ENCODE measurements at regions not wholly inside any gene's neighbourhood (a gene's known extent, or its start where the extent isn't known, plus 50 kb on each side); places are given as distances from the start of the nearest gene placed in this dataset.

DNA sequence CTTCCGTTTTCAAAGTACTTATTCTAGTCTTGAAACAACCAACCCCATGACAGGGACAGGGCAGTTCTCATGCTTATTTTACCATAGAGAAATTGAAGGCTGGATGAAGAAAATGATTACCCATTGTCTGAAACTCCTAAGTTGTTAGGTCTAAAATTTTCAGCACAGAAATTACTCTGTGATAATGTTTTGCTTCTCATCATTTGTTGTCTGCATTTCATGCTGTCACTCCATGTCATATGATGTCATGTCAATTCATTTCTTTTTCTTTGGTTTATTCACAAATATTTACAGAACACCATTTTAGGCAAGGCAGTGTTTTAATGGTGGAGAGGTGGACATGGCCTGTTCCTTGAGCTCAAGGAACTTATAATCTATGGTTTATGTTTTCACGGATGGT is 98.2 kb upstream of the RASGRP1 start:
- ChIA-PET POLR2A (no interaction called here), CTCF (interaction anchor here (0.7 to 2.4 kb wide), 6 partner anchors 10 to 679 kb away, joined by 3 to 11 read pairs (median 4); no protein-coding TSS in a partner anchor)
- Histone ChIP-seq H3K79me2 (ENCODE audit: control insufficient read depth, insufficient read depth, low read length) (no peaks in the 10 kb centered on the region), H3K36me3 (ENCODE audit: control insufficient read depth in 2 of 2, extremely low read depth in 1 of 2, insufficient read depth in 2 of 2, low read length in 2 of 2) (no peaks in the 10 kb centered on the region), H3K4me3 (replicated peaks in 1 of 3; ENCODE audit: insufficient read depth in 1 of 3, low read depth in 1 of 3, low read length in 3 of 3) (no peak overlapping the region), H3K4me1 (ENCODE audit: control insufficient read depth, extremely low read depth, insufficient read depth, low read length) (no peaks in the 10 kb centered on the region), H3K9ac (replicated peaks; ENCODE audit: extremely low read depth, insufficient read depth, low read length) (no peak overlapping the region), H2AFZ (ENCODE audit: low read depth, low read length) (no peak overlapping the region), H3K9me3 (replicated peaks; ENCODE audit: control insufficient read depth, insufficient read depth, low read length) (no peaks in the 10 kb centered on the region), H3K4me2 (ENCODE audit: insufficient read depth, low read length) (no peak overlapping the region), H4K20me1 (replicated peaks; ENCODE audit: control insufficient read depth, extremely low read depth, insufficient read depth, low read length) (no peaks in the 10 kb centered on the region), H3K27ac (ENCODE audit: insufficient read depth, low read depth, low read length) (no peak overlapping the region), H3K9me1 (replicated peaks; ENCODE audit: control insufficient read depth, extremely low read depth, insufficient read depth, low read length) (no peaks in the 10 kb centered on the region), H3K27me3 (ENCODE audit: control insufficient read depth in 2 of 2, insufficient read depth in 2 of 2, low read length in 2 of 2) (peaks cover 23 to 28% of the 10 kb centered on the region in 2 experiments)
- DNase-seq (ENCODE audit: low read depth, low spot score): no peak
- TF ChIP-seq EZH2 (IDR thresholded peaks at IDR 0.05; ENCODE audit: borderline replicate concordance, low read depth, low read length, severe bottlenecking) (no peak), GATA2 (IDR thresholded peaks at IDR 0.05; ENCODE audit: insufficient read depth, insufficient read length, low read depth, low read length) (no peak), MYC (IDR thresholded peaks at IDR 0.05; ENCODE audit: low read depth, low read length) (no peak), JUN (IDR thresholded peaks at IDR 0.05; ENCODE audit: borderline replicate concordance, insufficient read depth, insufficient read length, low read depth) (no peak), POLR2A (IDR thresholded peaks at IDR 0.05; ENCODE audit: low read depth, low read length) (no peak)
- TF ChIP-seq, protein P1, sequence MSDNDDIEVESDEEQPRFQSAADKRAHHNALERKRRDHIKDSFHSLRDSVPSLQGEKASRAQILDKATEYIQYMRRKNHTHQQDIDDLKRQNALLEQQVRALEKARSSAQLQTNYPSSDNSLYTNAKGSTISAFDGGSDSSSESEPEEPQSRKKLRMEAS (IDR thresholded peaks at IDR 0.05; ENCODE audit: insufficient read depth, insufficient read length): no peak
- intact Hi-C loops (cut with micrococcal nuclease): no loop called here
- dilution Hi-C loops (cut with MboI; ENCODE audit: extremely low pct_ligation_motif_present, low sequenced_read_pairs): no loop called here
- BruUV-seq (replicated peaks): no TSS peak
- no peak for FAIRE-seq

DNA sequence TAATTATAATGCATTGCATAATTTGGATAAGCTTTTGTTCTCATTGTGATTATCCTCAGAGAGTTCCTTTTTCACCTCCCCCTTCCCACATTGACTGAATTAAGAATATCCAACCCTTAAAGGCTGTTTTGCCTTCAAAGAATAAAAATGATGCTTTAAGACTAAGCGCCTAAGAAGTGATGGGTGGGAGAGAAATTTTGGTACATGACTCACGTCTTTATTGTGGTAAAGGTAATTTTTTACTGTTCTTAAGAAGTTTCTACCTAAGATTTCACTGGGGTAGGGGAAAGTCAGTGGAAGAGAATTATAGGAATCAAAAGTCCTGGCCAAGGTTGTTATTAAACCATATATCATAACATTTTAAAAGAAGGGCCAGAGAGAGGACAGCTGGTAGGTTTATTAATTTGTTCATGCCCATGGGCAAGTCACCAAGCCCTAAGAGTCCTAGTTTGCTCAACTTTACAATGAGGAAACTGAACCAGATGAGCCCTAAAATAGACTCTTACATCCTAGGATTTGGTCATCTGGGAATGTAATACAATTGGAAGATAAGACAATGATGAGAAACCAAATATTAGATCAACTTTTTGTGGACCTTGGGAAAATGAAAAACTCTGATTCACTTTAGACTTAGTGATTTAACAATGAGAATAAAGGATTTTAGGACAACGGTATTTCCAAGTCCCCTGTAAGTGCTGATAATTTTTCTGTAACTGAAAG is 101.1 kb upstream of the RASGRP1 start:
- no peak for TF ChIP-seq POLR2A (IDR thresholded peaks at IDR 0.05; ENCODE audit: low read depth, low read length)
- no peak for TF ChIP-seq JUN (IDR thresholded peaks at IDR 0.05; ENCODE audit: borderline replicate concordance, insufficient read depth, insufficient read length, low read depth)
- TF ChIP-seq MYC (IDR thresholded peaks at IDR 0.05; ENCODE audit: low read depth, low read length): no peak
- no peak for TF ChIP-seq FOS (IDR thresholded peaks at IDR 0.05; ENCODE audit: borderline replicate concordance, insufficient read depth, low read length)
- TF ChIP-seq, protein P2, sequence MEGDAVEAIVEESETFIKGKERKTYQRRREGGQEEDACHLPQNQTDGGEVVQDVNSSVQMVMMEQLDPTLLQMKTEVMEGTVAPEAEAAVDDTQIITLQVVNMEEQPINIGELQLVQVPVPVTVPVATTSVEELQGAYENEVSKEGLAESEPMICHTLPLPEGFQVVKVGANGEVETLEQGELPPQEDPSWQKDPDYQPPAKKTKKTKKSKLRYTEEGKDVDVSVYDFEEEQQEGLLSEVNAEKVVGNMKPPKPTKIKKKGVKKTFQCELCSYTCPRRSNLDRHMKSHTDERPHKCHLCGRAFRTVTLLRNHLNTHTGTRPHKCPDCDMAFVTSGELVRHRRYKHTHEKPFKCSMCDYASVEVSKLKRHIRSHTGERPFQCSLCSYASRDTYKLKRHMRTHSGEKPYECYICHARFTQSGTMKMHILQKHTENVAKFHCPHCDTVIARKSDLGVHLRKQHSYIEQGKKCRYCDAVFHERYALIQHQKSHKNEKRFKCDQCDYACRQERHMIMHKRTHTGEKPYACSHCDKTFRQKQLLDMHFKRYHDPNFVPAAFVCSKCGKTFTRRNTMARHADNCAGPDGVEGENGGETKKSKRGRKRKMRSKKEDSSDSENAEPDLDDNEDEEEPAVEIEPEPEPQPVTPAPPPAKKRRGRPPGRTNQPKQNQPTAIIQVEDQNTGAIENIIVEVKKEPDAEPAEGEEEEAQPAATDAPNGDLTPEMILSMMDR (IDR thresholded peaks at IDR 0.05; ENCODE audit: extremely low read depth in 1 of 2, insufficient read depth in 1 of 2, low read depth in 1 of 2, low read length in 2 of 2): no peak
- TF ChIP-seq, protein P1 (IDR thresholded peaks at IDR 0.05; ENCODE audit: insufficient read depth, insufficient read length): no peak
- no peak for TF ChIP-seq EZH2 (IDR thresholded peaks at IDR 0.05; ENCODE audit: borderline replicate concordance, low read depth, low read length, severe bottlenecking)
- intact Hi-C loops (cut with micrococcal nuclease) (no loop called here), dilution Hi-C loops (cut with MboI; ENCODE audit: extremely low pct_ligation_motif_present, low sequenced_read_pairs) (no loop called here)
- no peaks in the 10 kb centered on the region for H3K36me3 ChIP-seq (ENCODE audit: control insufficient read depth in 2 of 2, extremely low read depth in 1 of 2, insufficient read depth in 2 of 2, low read length in 2 of 2)
- H3K9ac ChIP-seq (replicated peaks; ENCODE audit: extremely low read depth, insufficient read depth, low read length): no peak overlapping the region
- H3K9me3 ChIP-seq (replicated peaks; ENCODE audit: control insufficient read depth, insufficient read depth, low read length): no peaks in the 10 kb centered on the region
- H4K20me1 ChIP-seq (replicated peaks; ENCODE audit: control insufficient read depth, extremely low read depth, insufficient read depth, low read length): no peaks in the 10 kb centered on the region
- DNase-seq (ENCODE audit: low read depth, low spot score) (no peak), FAIRE-seq (no peak)
- H3K9me1 ChIP-seq (replicated peaks; ENCODE audit: control insufficient read depth, extremely low read depth, insufficient read depth, low read length): no peaks in the 10 kb centered on the region
- BruUV-seq (replicated peaks): no TSS peak
- H3K27ac ChIP-seq (ENCODE audit: insufficient read depth, low read depth, low read length): no peak overlapping the region
- H2AFZ ChIP-seq (ENCODE audit: low read depth, low read length): no peak overlapping the region
- no peaks in the 10 kb centered on the region for H3K4me1 ChIP-seq (ENCODE audit: control insufficient read depth, extremely low read depth, insufficient read depth, low read length)
- H3K4me2 ChIP-seq (ENCODE audit: insufficient read depth, low read length): no peak overlapping the region
- no peak overlapping the region for H3K4me3 ChIP-seq (replicated peaks in 1 of 3; ENCODE audit: insufficient read depth in 1 of 3, low read depth in 1 of 3, low read length in 3 of 3)
- CTCF ChIA-PET: interaction anchor here (1.0 to 1.3 kb wide), 3 partner anchors 15 to 226 kb away, joined by 3 to 4 read pairs (median 3); no protein-coding TSS in a partner anchor
- H3K27me3 ChIP-seq (ENCODE audit: control insufficient read depth in 2 of 2, insufficient read depth in 2 of 2, low read length in 2 of 2): peaks cover 27 to 37% of the 10 kb centered on the region in 2 experiments
- POLR2A ChIA-PET: no interaction called here
- no peaks in the 10 kb centered on the region for H3K79me2 ChIP-seq (ENCODE audit: control insufficient read depth, insufficient read depth, low read length)

Data from endothelial cell of umbilical vein (primary cell).